A549 (cell line): ENCODE measurements at regions not wholly inside any gene's neighbourhood (a gene's known extent, or its start where the extent isn't known, plus 50 kb on each side); places are given as distances from the start of the nearest gene placed in this dataset.

Experiments
- CTCF ChIP-seq: fragments of >200 bp; sonication (Bioruptor Twin); formaldehyde crosslinking; IDR thresholded peaks from 3 replicates; pipeline ENCODE4 v1.5.1; 2016
- EP300 ChIP-seq, 2 experiments: fragments of >200 bp; sonication (Bioruptor Twin); formaldehyde crosslinking; IDR thresholded peaks; 2 replicates in 1 of 2; 3 replicates in 1 of 2; pipeline ENCODE4 v1.6.1; 2016 to 2017
- HOXA7 ChIP-seq: fragments of 250-450 bp; sonication (Bioruptor Pico); IDR thresholded peaks from 2 replicates; pipeline ENCODE4 v1.5.0; 2020; ENCODE audit warnings: mild to moderate bottlenecking, moderate library complexity
- KDM5A ChIP-seq: fragments of 200-600 bp; sonication (generic); IDR thresholded peaks from 2 replicates; pipeline ENCODE4 v1.6.1; 2016; ENCODE audit warnings: antibody characterized with exemption, mild to moderate bottlenecking
- MAFK ChIP-seq: fragments of 450-650 bp; IDR thresholded peaks from 2 replicates; pipeline ENCODE4 v1.6.1; 2014; ENCODE audit not compliant: partially characterized antibody
- MAX ChIP-seq: IDR thresholded peaks from 2 replicates; pipeline ENCODE4 v1.6.1; 2012

GRCh38 chr4:43103048-43103447 lies 210.5 kb downstream of the GRXCR1 start:
- no peak for TF ChIP-seq MAFK
- TF ChIP-seq EP300 (IDR thresholded peaks at IDR 0.05): no peak
- TF ChIP-seq MAX: no peak
- no peak for TF ChIP-seq HOXA7 (CRISPR knock-in tag)
- no peak for TF ChIP-seq CTCF
- TF ChIP-seq KDM5A: no peak
